ENCODE measurements at regions not wholly inside any gene's neighbourhood (a gene's known extent, or its start where the extent isn't known, plus 50 kb on each side); places are given as distances from the start of the nearest gene placed in this dataset.
"Not testable (repeated sequence)": the region's sequence is repeated elsewhere in the genome, so short reads cannot be mapped to it uniquely, and the experiment has no call there.

DNA sequence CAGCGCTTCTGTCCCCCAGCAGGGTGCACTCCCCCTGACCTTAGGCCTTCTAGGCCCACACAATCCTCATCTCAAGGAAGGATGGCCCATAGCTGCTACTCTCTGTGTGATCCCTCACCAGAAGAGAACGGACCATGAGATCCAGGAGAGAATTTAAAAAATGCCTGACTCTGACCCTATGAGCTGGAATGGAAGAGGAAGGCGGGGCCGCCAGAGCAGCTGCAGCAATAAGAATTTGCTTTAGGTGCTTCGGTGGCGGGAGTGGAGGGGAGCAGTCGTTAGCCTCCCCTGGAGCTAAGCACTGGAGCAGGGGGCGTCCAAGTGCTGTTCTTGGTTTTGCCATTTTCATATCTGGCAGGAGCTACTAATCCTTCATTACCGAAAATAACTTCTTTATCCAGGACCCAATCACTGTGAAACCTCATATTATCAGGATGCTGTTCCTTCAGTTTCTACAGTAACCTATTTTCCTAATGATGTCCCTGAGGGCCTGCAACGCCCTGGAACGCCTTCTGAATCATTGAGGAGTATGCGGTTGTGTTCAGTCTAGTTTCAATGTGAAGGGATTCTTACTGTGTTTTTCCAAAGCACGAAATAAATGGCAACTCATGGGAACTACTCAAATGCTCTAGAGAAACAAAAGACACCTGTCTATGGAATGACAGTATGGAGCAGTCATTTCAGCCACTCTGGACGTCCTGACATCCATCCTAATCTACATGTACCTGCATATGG lies 105.1 kb upstream of the SIX2 start:
- DNase-seq (ENCODE audit: low read depth), result no peak

DNA sequence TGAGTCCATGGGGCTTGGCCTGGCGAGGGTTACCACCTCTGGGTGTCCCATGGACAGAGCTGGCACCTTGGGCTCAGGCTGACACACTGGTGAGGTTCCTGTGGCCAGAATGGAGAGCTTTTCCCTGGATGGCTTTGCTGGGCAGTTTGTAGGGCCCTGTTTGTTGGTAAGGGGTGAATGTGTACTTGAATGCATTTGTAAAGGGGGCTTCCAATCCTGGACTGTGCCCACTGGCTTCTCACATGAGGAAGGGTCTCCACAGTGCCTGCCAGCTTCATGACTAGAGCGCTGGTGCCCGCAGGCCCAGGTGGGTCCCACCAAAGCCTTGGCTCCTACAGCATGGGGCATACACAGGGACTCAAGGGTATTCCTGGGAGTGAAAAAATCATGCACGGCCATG lies 103.5 kb upstream of the SIX2 start:
- DNase-seq (ENCODE audit: low read depth), result no peak

DNA sequence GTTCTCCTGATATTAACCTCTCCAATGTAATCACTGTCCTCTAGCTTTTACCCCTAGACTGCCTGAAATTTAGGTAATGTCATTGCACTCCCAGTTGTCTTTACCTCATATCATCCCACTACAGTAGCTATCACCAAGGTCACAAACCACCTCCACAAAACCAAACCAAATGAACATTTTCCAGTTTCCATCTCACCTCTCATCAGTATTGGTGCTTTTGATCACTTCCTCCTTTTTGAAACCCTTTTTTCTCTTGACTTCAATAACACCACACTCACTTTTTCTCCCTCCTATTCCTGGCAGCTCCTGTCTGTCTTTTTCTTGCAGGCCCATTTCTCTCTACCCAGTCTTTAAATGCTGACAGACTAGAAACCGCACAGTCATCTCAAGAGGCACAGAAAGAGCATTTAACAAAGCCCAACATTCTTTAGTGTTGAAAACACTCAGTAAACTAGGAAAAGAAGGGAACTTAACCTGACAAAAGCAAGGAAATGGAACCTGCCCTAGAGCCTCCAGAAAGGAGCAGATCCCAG lies 95.9 kb upstream of the SIX2 start:
- DNase-seq (ENCODE audit: low read depth), result no peak

DNA sequence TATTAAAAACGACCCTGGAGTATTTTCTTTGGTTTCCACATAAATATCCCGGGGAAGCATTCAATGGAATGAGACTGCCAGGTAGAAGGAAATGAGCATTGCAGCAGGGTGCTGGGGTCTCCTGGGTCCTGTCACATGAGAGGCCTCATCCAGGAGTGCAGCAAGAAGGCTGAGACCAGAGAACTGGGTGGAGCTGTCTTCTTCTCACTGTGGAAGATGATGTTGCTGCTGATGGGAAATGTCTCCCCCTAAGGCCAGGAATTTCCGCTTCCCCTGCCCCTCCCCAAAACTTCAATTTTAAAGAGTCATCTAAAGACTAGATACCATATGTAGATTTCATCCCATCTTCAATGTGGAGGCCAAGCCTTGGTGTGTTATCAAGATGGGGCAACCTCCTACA lies 95.2 kb upstream of the SIX2 start:
- no peak for DNase-seq (ENCODE audit: low read depth)

DNA sequence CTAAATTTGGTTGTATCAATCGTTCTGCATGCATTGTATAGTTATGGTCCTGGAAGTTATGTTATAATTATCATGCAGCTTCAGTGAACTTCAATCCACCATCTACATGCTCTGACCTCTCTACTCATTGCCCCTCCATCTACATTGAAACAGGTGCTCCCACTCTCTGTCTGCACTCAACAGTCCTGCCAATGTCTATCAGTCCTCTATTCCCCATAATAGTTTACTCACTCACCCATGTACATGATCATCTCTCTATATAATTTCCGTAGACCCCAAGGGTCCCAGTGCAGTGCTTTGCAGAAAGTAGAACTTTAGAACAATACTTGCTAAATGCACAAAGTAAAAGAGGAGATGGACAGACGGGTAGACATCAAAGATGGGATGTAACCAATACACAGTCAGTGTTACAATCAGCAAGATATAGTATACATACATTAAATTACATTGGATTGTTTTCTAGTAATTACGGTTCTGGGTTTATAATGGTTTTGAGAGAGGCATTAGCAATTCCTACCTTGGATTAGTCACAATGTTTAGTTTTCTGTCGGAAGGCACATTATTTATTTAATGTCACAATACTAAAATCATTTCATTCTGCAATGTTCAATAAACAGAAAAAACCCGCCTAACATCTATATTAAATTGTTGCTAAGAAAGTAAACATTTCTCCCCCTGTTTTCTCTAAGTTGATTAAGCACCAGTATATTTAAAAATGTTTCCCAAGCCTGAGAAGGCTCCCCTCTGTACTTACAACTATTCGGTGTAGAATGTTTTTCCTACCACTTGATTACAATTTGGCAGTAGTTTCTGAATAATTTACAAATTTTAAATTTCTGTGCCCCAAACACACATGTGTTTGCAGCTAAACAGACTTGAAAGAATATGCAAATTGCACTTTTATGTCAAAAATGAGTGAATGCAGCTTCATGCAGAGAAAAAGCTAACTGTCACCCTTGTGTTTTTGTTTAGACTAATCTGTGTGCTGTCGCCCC lies 94.4 kb upstream of the SIX2 start:
- no peak for DNase-seq (ENCODE audit: low read depth)

DNA sequence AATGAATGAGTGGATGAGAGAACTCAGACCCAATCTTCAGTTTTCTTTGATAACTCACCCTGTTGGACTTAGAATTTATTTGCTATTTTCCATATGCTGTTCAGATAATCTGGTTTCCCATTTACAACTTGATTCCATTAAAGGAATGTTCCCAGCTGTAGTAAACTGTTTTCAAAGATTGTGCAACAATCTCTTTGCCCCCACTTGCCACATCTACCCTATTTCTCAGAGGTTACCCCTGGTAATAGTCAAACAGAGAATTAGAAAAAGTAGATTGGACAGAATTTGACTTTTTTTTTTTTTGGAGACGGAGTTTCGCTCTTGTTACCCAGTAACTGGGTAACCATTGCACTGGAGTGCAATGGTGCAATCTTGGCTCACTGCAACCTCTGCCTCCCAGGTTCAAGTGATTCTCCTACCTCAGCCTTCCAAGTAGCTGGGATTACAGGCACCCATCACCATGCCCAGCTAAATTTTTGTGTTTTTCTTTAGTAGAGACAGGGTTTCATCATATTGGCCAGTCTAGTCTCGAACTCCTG lies 93.4 kb upstream of the SIX2 start:
- no peak for DNase-seq (ENCODE audit: low read depth)

DNA sequence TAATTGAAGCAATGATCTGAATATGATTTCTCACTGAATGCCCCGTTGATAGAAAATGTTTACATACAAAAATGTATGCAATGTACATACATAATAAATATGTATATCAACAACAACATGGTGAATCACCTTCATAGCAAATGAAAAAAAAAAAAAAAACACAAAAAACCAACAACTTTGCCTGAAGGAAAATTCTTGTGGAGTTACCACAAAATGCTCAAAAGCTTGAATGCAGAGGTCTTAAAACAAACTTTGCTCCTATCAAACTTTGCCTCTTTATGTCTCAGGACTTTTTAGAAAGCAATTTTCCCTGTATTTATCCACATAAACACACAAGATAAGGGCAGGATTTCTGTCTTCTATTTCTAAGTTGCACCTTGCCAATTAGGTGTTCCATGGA lies 92.9 kb upstream of the SIX2 start:
- peak; percentile 22 for DNase-seq (ENCODE audit: low read depth)

DNA sequence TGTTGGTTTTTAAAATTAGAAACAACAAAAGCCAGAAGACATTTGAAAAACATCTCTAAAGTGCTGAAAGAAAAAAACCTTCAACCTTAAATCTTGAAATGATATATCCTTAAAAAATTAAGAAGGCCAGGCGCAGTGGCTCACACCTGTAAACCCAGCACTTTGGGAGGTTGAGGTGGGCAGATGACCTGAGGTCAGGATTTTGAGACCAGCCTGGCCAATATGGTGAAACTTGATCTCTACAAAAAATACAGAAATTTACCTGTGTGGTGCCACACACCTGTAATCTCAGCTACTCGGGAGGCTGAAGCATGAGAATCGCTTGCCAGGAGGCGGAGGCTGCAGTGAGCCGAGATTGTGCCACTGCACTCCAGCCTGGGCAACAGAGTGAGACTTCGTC lies 87.7 kb upstream of the SIX2 start:
- DNase-seq (ENCODE audit: low read depth), result no peak

DNA sequence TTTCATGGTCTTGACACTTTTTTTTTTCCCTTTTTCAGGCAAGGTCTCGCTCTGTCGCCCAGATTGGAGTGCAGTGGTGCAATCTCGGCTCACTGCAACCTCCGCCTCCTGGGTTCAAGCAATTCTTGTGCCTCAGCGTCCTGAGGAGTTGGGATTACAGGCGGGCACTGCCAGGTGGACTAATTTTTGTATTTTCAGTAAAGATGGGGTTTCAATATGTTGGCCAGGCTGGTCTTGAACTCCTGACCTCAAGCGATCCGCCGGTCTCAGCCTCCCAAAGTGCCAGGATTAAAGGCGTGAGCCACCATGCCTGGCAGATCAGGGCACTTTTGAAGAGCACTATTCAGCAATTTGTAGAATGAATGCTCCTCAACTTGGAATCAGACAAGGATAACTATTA lies 86.8 kb upstream of the SIX2 start:
- not testable (repeated sequence) for DNase-seq (ENCODE audit: low read depth)

DNA sequence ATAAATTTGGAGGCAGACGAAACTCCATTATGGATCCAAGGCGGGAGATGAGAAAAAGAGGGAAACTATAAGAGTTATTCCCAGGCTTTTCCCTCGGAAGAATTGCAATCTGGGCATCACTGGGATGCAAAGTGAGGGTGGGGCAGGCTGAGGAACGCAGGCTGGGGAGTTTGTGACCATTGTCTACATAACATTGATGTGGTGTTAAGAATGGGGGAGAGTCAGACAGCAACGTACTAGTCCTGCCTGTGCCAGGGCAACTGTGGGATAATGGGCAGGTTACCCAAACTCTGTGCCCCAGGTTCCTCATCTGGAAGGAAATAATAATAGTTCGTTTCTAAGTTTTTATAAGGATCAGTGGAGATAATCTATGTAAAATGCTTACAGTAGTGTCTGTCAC lies 84.4 kb upstream of the SIX2 start:
- DNase-seq (ENCODE audit: low read depth), result no peak

DNA sequence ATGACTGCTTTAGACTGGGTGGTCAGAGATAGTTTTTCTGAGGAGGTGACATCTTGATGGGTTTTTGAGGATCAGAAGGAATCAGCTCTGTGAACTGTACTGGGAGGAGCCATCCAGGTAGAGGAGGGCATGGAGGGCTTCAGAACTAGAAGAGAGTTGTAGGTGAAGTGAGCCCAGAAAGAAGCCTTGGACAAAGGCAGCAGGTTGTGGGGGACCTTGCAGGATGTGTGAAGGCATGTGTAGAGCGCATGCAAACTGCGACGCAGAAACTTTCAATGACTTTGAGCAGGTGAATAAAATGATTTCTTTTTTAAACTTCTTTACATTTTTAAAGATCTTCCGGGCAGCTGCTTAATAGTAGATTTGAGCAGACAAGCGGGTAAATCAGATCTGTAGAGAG lies 83.9 kb upstream of the SIX2 start:
- DNase-seq (ENCODE audit: low read depth), result no peak

DNA sequence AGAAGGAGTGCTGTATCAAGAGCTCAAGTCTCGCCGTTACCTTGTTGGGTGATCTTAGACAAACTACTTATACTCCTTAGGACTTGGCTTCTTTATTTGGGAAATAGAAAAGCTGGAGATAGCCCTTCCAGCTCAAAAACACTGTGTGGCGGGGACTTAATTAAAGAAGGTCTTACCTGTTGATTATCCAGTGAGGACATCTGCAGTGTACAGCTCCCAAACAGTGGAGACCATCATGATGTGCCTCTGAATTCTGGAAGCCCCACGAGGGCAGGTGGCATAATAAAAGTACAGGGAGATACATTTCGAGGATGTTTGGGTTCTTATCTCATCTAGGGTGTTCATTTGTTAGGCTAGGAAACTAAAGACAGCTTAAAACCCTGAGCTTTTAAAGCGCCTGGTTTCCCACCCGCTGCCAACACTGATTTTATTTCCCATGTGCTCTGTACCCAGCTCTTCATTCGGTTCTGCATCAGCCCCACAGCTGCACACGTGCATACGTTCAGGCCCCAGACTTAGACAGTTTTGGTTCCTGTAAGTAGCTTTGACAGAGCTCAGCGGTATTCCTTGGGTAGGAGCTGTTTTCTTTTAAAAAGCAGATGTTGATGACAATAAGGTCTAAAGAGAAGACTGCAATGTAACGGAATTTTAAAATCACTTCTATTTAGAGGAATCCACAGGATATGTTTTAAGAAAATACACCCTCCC lies 80.5 kb upstream of the SIX2 start:
- no peak for DNase-seq (ENCODE audit: low read depth)

DNA sequence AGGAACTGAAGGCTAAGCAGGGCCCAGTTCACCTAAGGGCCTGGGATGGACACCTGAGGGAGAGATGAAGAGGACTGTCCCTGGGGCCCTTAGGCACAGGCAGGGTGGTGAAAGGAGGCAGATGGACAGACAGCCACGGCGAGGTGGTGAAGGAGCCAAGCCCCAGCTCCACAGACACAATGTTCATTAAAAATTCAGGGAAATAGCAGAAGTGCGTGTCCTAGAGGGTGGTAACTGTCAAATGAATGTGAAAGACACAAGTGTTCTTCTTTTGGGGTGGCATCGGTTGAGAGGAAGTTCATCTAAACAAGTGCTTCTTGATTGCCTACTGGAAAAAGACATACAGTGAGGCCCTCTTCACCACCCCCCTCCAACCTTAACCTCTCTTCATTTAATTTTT lies 76.2 kb upstream of the SIX2 start:
- DNase-seq (ENCODE audit: low read depth), result no peak

DNA sequence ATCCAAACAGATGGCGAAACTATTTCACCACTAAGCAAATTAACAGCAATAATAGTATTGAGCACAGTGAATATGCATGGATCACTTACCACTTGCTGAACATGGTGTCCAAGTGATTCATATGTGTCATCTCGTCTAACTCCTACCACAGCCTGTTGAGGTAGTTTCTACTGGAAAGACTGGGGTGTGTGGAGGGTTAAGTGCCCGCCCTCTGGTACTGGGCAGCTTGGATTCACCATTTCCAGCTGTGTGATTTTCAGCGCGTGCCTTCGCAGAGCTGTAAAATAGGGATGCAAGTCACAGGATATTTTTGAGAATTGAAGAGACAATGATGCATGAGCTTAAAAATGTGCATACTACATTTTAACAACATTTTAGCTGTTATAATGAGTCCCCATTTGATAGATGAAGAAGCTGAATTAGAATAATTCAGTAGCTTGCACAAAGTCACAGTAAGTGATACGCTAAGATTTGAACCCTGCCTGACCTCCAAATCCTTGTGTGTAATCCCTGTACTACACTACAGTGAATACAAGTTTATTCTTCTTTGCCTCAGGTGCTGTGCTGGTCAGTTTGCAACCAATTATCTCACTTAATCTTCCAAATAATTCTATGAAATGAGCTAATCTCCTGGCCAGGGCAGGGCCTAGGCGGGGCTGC lies 75.2 kb upstream of the SIX2 start:
- DNase-seq (ENCODE audit: low read depth), result no peak

DNA sequence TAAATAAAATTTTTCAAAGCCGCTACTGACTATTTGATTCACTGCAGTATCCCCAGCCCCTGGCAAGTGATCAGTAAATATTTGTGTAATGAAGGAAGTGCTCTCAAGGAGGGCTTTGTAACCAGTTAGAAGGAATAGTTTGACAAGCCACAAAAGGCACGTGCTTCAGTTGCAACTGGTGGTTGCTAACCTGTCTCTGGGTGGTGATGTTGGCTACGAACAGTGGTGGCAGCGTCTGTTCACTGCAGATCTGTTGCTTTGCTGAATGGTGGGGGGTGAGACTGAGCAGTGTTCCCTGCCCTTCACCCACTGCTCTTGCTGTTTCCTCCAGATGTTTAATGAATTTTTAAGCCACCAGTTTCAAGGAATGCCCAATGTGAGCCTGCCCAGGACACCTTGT lies 73.9 kb upstream of the SIX2 start:
- no peak for DNase-seq (ENCODE audit: low read depth)

DNA sequence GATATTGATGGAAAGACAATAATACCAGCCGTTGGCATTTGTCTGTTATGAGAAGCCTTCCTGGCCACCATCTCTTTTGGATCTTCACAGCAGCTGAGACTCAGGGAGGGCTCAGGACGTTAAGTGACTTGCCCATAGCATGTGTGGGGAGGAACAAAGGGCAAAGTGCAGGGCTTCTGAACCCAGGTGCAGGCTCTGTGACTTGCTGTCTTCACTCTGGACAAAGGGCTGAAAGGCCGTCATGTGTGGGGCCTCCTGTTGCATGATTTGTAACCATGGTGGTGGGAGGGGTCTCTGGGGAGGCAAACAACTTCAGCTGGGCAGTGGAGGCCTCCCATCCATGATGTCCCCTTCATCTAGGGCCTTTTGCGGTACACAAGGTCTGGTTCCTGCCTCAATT lies 65.5 kb upstream of the SIX2 start:
- no peak for DNase-seq (ENCODE audit: low read depth)

DNA sequence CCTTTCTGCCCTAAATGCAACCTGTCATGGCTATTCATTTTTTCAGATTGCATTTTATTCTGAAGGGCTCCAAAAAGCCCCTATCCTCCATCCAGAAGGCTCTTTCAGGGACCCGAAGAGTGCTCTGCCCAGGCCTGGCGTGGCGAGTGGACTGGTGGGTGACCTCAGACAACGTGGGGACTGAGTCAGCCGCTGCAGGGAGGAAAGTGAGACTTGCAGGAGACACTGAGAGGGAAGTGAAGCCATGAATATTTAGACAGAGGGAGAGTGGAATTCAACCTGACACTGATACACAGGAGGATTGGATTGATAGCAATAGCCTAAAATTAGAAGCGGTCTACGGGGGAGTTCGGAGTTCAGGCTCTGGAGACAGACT lies 63.6 kb upstream of the SIX2 start:
- DNase-seq (ENCODE audit: low read depth), result no peak

DNA sequence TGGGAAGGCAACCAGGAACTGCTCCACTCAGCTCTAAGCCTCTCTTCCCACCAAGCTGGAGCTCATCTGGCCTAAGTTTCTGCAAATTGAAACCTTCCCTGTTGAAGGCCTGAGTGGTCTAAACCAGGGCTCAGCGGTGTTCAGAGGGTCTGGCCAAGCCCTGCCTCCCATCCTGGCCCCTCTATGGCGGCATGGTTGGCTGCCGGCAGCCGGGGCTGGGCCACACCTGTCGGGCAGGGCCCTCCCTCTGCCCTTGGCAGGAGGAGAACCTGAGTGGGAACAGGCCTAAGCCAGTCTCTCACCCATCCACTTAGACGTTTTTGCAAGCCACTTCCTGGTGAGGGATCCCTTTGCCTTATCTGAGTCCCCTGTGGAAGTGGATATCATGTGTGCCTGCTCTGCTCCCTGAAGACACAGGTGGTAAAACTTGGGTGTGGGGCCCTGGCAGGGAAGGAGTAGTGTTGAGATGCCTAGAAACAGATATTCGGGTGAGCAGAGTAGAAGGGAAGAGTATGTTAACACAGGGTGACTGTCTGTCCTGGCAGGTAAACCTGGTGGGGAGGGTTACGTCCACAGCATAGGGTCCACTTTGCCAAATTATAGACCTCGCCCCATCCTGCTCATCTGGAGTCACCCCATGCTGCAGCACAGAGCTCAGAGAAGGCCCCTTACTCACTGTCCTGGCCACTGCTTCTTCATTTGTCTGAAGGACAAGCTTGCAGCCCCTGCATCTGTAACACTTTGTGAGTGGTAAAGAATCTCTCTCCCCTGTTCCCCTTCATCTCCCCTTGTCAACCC lies 63.0 kb upstream of the SIX2 start:
- DNase-seq (ENCODE audit: low read depth), result no peak

DNA sequence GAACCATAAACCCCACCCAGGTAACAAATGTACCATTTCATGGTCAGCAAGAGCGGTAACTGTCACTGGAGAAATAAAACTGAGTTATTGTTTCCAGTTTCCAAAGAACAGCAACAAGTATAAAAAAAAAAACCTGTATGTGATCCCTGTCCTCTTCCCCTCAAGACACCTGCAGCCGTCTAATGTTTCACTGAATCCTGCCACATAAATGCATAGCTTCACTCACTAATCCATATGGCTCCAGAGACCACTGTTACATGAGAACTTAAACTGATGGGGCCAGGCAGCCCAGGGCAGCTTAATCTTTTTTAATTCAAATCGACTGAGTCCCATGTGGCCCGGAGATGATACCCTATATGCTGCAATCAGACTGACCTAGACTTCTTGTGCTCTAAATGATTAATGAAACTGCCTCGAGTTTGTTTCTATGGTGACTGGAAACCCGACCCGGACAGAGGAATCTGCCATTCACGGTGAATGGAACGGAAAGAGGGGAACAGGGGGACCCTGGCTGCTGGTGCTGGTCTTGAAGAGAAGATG lies 60.9 kb upstream of the SIX2 start:
- no peak for DNase-seq (ENCODE audit: low read depth)

DNA sequence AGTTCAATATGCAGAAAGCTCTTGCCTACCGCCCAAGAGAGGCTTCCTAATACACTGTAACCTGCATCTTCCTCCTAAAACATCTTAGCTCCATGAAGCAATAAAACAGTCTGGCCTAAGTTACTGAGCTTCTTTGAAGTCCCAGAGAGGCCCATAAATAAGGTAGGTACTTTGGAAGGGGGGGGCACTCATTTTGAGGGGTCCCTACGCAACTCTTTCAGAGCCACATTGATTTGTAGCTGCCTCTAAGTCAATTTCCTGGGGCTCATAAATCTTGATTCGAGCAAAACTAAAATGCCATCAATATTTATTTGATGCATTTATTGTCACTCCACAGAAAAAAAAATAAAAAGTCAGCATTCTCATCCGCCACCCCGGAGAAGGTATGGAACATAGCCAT lies 60.4 kb upstream of the SIX2 start:
- DNase-seq (ENCODE audit: low read depth), result no peak

Measured in EH (cell line).